ENCODE measurements at regions not wholly inside any gene's neighbourhood (a gene's known extent, or its start where the extent isn't known, plus 50 kb on each side); places are given as distances from the start of the nearest gene placed in this dataset.

GRCh38 chr2:129765678-129766351 lies 213.7 kb upstream of the RAB6C start:
- no peak for DNase-seq

- no peak for DNase-seq
Observed at GRCh38 chr2:129766374-129766993, 213.0 kb upstream of the RAB6C start.

- DNase-seq, result no peak
Observed at GRCh38 chr2:129767346-129768035, 212.0 kb upstream of the RAB6C start.

GRCh38 chr2:129768036-129768386 lies 211.5 kb upstream of the RAB6C start:
- no peak for DNase-seq

GRCh38 chr2:129768485-129769184 lies 210.8 kb upstream of the RAB6C start:
- no peak for DNase-seq

GRCh38 chr2:129769185-129769991 lies 210.1 kb upstream of the RAB6C start:
- DNase-seq, result no peak

- DNase-seq, result no peak
Observed at GRCh38 chr2:129771418-129772189, 207.9 kb upstream of the RAB6C start.

GRCh38 chr2:129772190-129772579 lies 207.3 kb upstream of the RAB6C start:
- no peak for DNase-seq

GRCh38 chr2:129775952-129776653 lies 203.4 kb upstream of the RAB6C start:
- DNase-seq, result no peak

- no peak for DNase-seq
Observed at GRCh38 chr2:129777146-129777545, 202.3 kb upstream of the RAB6C start.

GRCh38 chr2:129777762-129778583 lies 201.5 kb upstream of the RAB6C start:
- DNase-seq, result no peak

- no peak for DNase-seq
Observed at GRCh38 chr2:129778584-129778877, 200.9 kb upstream of the RAB6C start.

- DNase-seq, result no peak
Observed at GRCh38 chr2:129779783-129780182, 199.7 kb upstream of the RAB6C start.

GRCh38 chr2:129780316-129781270 lies 198.9 kb upstream of the RAB6C start:
- DNase-seq, result no peak

- no peak for DNase-seq
Observed at GRCh38 chr2:129781749-129782632, 197.5 kb upstream of the RAB6C start.

- no peak for DNase-seq
Observed at GRCh38 chr2:129782633-129782990, 196.9 kb upstream of the RAB6C start.

- no peak for DNase-seq
Observed at GRCh38 chr2:129784486-129784885, 195.0 kb upstream of the RAB6C start.

- no peak for DNase-seq
Observed at GRCh38 chr2:129791712-129792111, 187.8 kb upstream of the RAB6C start.
